Body of pancreas (tissue), 4 donors: ENCODE measurements at regions not wholly inside any gene's neighbourhood (a gene's known extent, or its start where the extent isn't known, plus 50 kb on each side); places are given as distances from the start of the nearest gene placed in this dataset.

Source experiments
- ATAC-seq: fragments of 150-250 bp; one replicate; pipeline ENCODE4 v1.9.1; 2016
- DNase-seq, 4 donors: peaks; one replicate each; pipeline ENCODE4 v3.0.0-alpha.2; 2019
- H3K27ac ChIP-seq, 4 donors: fragments of 200-600 bp; sonication (generic); 1 replicate in 3 of 4; 2 replicates in 1 of 4; pipeline versions ENCODE4 v1.5.1 to v1.6.1; 2016 to 2019; ENCODE audit warnings: mild to moderate bottlenecking in 1 of 4, mixed read lengths in 1 of 4, moderate library complexity in 1 of 4
- H3K27me3 ChIP-seq, 2 donors: fragments of 200-600 bp; sonication (generic); one replicate each; pipeline ENCODE4 v1.6.0; 2016; ENCODE audit warnings: mild to moderate bottlenecking in 1 of 2
- H3K36me3 ChIP-seq, 2 donors: fragments of 200-600 bp; sonication (generic); replicated peaks in 1 of 2; 2 replicates each; pipeline ENCODE4 v1.5.1; 2016; ENCODE audit warnings: low read depth in 2 of 2; ENCODE audit not compliant: insufficient read depth in 1 of 2
- H3K4me1 ChIP-seq: fragments of 200-600 bp; sonication (generic); one replicate; pipeline ENCODE4 v1.6.0; 2016
- H3K4me3 ChIP-seq, 2 donors: fragments of 200-600 bp; sonication (generic); 1 replicate in 1 of 2; 2 replicates in 1 of 2; pipeline ENCODE4 v1.5.1; 2016 to 2019
- H3K9me3 ChIP-seq, 3 donors: fragments of 200-600 bp; sonication (generic); 1 replicate in 2 of 3; 2 replicates in 1 of 3; pipeline ENCODE4 v1.5.1; 2016
- POLR2A ChIP-seq, 3 donors: fragments of 450-650 bp; IDR thresholded peaks; one replicate each; pipeline ENCODE4 v1.6.1; 2016; ENCODE audit warnings: antibody characterized with exemption in 3 of 3, mild to moderate bottlenecking in 2 of 3
- WGBS, 2 donors: methylation state at CpG; one replicate each; pipeline ENCODE4 v1.1.5; 2017; 5-methylcytosine and 5-hydroxymethylcytosine counted together
- intact Hi-C: fragments of 100-400 bp; cut with DNase I; formaldehyde crosslinking; loops from one replicate; pipeline ENCODE4 v1.15.1; 2023
- TF ChIP-seq, protein P1 (sequence below), 7 experiments: fragments of 450-650 bp in 4 of 7; fragments of 200-600 bp in 3 of 7; sonication (generic) in 3 of 7; IDR thresholded peaks; one replicate each; pipeline ENCODE4 v1.5.1; 2016 to 2019; ENCODE audit warnings: antibody characterized with exemption in 7 of 7

DNA sequence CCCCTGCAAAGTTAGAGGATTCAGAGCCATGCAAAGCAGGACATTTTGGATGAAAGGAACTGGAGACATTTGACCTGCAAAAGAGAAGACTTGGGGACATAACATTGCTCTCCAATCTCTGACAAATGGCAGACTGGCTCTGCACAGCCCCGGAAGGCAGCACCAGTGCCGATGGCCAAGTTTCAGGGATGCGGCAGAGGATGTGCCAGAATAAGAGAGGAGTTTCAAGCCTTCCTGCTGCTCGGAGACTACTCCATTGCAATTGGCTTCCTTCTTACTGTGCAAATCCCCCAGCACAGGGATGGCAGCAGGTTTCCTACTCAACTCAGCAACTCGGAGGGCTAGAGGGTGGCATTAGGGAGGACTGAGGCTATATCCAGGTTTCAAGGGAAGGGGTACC lies 268.8 kb upstream of the ZMIZ1 start:
- no peak for TF ChIP-seq POLR2A (IDR thresholded peaks at IDR 0.05)
- TF ChIP-seq, protein P1, sequence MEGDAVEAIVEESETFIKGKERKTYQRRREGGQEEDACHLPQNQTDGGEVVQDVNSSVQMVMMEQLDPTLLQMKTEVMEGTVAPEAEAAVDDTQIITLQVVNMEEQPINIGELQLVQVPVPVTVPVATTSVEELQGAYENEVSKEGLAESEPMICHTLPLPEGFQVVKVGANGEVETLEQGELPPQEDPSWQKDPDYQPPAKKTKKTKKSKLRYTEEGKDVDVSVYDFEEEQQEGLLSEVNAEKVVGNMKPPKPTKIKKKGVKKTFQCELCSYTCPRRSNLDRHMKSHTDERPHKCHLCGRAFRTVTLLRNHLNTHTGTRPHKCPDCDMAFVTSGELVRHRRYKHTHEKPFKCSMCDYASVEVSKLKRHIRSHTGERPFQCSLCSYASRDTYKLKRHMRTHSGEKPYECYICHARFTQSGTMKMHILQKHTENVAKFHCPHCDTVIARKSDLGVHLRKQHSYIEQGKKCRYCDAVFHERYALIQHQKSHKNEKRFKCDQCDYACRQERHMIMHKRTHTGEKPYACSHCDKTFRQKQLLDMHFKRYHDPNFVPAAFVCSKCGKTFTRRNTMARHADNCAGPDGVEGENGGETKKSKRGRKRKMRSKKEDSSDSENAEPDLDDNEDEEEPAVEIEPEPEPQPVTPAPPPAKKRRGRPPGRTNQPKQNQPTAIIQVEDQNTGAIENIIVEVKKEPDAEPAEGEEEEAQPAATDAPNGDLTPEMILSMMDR (IDR thresholded peaks at IDR 0.05): no peak
- no peak for DNase-seq
- peaks cover 8% of the 10 kb centered on the region for H3K4me1 ChIP-seq
- intact Hi-C loops: no loop called here
- H3K27me3 ChIP-seq: no peaks in the 10 kb centered on the region
- ATAC-seq: no peak
- no peak overlapping the region for H3K4me3 ChIP-seq
- H3K36me3 ChIP-seq: no peaks in the 10 kb centered on the region
- WGBS, 2 donors: 78 to 79% methylated on average over 5 of the region's 5 CpGs
- H3K9me3 ChIP-seq: no peaks in the 10 kb centered on the region
- no peak overlapping the region for H3K27ac ChIP-seq

DNA sequence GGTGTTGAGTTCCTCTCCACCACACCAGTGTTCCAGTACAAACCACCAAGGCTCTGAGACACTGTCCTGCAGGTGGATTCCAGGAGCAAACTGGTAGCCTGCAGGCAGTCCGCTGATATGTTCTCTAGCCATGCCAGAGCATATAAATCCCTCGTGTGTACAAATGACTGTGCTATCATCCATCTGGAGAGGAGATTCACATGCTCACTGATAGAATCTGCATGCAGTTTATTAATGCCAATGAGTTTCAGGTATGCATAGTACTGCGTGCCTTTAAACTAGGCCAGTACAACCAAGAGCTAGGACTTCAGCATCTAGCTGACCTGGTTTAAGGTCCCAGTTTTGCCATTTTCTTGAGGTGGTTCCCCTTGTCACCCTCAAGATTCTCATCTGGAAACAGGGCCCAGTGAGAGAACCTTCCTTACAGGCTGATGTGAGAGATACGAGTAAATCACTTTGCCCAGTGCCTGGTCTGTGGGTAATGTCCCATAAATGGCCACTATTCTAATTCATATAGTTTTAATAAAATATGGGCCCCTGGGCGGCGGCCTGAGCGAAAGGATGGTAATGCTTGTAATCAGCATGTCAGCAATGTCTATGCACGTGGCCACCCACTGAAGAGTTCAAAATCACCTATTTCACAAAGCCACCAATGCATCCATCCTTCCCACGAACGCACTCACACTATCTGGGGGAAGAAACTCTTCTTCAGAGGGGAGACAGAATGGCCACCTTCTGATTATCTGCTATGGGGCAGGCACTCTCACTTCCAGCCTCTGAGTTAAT lies 268.0 kb upstream of the ZMIZ1 start:
- no peaks in the 10 kb centered on the region for H3K36me3 ChIP-seq
- 79 to 81% methylated on average over 10 of the region's 10 CpGs for WGBS, 2 donors
- H3K4me3 ChIP-seq: no peak overlapping the region
- no peak overlapping the region for H3K27ac ChIP-seq
- no peaks in the 10 kb centered on the region for H3K27me3 ChIP-seq
- DNase-seq: no peak
- intact Hi-C loops: no loop called here
- TF ChIP-seq, protein P1 (IDR thresholded peaks at IDR 0.05): no peak
- no peak for TF ChIP-seq POLR2A (IDR thresholded peaks at IDR 0.05)
- peaks cover 9% of the 10 kb centered on the region for H3K4me1 ChIP-seq
- H3K9me3 ChIP-seq: no peaks in the 10 kb centered on the region
- no peak for ATAC-seq

DNA sequence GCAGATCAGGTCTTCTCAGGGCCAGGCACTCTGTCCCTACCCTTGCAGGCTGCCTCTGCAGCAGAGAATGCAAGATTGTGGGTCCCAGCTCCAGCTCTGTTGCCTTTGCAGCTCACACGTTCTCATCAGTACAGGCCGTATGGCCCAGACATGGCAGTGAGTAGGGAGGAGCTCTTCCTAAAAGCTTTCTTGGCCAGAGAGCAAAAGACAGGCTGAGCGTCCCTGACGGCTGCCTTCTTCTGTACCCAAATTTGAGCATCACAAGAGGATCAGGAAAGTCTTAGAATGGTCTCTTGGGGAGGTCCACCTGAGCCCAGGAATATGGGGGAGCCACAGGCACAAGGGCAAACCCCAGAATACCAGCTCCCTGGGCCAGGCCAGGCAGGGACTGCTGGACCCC lies 266.3 kb upstream of the ZMIZ1 start:
- ATAC-seq (no peak), DNase-seq (no peak)
- Histone ChIP-seq H3K4me1 (peaks cover 9% of the 10 kb centered on the region), H3K36me3 (no peaks in the 10 kb centered on the region), H3K4me3 (no peak overlapping the region), H3K27ac (no peak overlapping the region), H3K9me3 (no peaks in the 10 kb centered on the region), H3K27me3 (no peaks in the 10 kb centered on the region)
- TF ChIP-seq POLR2A (IDR thresholded peaks at IDR 0.05): no peak
- TF ChIP-seq, protein P1 (IDR thresholded peaks at IDR 0.05): no peak
- intact Hi-C loops: no loop called here
- 75 to 78% methylated on average over 4 of the region's 4 CpGs for WGBS, 2 donors

DNA sequence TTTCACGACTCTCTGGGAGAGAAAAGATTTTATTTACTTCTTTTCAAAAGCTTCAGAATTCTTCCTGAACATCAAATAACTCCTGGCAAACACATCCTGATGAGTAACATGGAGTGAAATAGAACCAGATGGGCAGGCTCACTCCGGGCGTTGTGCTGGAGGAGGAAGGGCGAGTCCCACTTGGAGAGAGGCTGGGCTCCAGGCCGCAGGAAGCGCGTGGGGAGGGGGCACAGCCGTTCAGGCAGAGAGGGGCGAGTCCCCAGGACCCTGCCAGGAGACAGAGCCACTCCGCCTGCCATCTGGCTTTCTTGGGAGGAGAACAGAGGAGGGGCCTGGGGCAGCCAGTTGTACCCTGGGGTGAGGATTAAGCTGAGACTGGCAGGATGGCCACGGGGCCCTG lies 265.9 kb upstream of the ZMIZ1 start:
- intact Hi-C loops: no loop called here
- Histone ChIP-seq H3K27ac (no peak overlapping the region), H3K4me1 (peaks cover 9% of the 10 kb centered on the region), H3K4me3 (no peak overlapping the region), H3K36me3 (no peaks in the 10 kb centered on the region), H3K9me3 (no peaks in the 10 kb centered on the region), H3K27me3 (no peaks in the 10 kb centered on the region)
- ATAC-seq (no peak), DNase-seq (peak in 2 of 4 donors; percentile 21 to 23)
- TF ChIP-seq, protein P1 (IDR thresholded peaks at IDR 0.05): no peak
- no peak for TF ChIP-seq POLR2A (IDR thresholded peaks at IDR 0.05)
- 63 to 67% methylated on average over 11 of the region's 11 CpGs for WGBS, 2 donors

DNA sequence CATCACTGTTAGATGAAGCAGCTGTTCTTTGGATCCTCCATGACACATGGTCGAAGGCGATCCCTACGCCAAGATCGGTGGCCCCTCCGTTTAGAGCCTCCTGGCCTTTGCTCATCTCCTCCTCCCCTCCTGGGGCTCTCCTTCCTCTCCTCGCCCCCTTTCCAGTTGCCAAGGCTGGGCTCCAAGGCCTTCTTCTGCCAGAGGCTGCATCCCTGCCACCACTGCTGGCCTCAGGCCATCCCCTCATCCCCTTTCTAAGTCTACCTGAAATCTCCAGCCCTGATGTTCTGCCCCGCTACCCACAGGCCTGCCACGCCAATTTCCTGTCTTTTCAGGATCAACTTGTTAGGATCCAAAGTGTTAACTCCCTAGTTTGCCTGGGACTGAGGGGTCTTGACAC lies 265.1 kb upstream of the ZMIZ1 start:
- TF ChIP-seq, protein P1 (IDR thresholded peaks at IDR 0.05): no peak
- TF ChIP-seq POLR2A (IDR thresholded peaks at IDR 0.05): no peak

More for the DNA sequence above, 265.1 kb upstream of the ZMIZ1 start:
- 89 to 91% methylated on average over 8 of the region's 8 CpGs for WGBS, 2 donors
- Histone ChIP-seq H3K4me3 (no peak overlapping the region), H3K4me1 (peaks cover 9% of the 10 kb centered on the region), H3K36me3 (no peaks in the 10 kb centered on the region), H3K27ac (no peak overlapping the region), H3K9me3 (no peaks in the 10 kb centered on the region), H3K27me3 (no peaks in the 10 kb centered on the region)
- no peak for ATAC-seq
- DNase-seq: no peak
- intact Hi-C loops: no loop called here
